CD4-positive, alpha-beta T cell treated with Interleukin-6 at 100 ng/mL for 8 hours (primary cell): ENCODE measurements at regions not wholly inside any gene's neighbourhood (a gene's known extent, or its start where the extent isn't known, plus 50 kb on each side); places are given as distances from the start of the nearest gene placed in this dataset.

ENCODE experiments used
- DNase-seq: peaks from one replicate; pipeline ENCODE4 v3.0.0-alpha.2; 2020; ENCODE audit warnings: mixed read lengths, low spot score

DNA sequence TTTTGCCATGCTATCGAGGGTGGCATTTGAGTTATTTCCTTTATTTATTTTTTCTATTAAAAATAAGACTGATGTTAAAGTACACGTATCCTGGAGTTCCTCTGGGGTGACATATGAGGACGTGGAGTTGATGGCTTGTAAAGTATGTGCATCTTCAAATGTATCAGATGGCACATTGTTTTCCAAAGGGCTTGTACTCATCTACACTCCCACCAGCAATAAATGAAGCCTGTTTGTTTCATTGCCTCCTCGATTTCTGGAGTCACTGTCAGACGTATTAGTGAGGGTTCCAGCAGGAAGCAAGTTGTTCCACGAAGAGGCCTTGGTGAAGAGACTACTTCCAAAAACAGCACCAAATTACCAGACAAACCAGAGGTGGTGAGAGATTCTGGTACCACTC is 423.9 kb downstream of the NPHP4 start:
- DNase-seq: no peak

DNA sequence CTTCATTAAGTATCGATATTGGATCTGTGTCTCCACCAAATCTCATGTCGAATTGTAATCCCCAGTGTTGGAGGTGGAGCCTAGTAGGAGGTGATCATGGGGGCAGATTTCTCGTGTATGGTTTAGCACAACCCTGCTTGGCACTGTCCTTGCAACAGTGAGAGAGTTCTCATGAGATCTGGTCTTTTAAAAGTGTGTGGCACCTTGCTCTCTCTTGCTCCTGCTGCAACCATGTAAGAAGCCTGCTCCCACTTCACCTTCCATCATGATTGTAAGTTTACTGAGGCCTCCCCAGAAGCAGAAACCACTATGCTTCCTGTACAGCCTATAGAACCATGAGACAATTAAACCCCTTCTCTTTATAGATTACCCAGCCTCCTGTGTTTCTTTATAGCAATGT is 424.4 kb downstream of the NPHP4 start:
- no peak for DNase-seq

GRCh38 chr1:5566924-5567323 is 425.3 kb downstream of the NPHP4 start:
- no peak for DNase-seq

- no peak for DNase-seq
Measured at GRCh38 chr1:5565281-5566125, 426.7 kb downstream of the NPHP4 start.

DNA sequence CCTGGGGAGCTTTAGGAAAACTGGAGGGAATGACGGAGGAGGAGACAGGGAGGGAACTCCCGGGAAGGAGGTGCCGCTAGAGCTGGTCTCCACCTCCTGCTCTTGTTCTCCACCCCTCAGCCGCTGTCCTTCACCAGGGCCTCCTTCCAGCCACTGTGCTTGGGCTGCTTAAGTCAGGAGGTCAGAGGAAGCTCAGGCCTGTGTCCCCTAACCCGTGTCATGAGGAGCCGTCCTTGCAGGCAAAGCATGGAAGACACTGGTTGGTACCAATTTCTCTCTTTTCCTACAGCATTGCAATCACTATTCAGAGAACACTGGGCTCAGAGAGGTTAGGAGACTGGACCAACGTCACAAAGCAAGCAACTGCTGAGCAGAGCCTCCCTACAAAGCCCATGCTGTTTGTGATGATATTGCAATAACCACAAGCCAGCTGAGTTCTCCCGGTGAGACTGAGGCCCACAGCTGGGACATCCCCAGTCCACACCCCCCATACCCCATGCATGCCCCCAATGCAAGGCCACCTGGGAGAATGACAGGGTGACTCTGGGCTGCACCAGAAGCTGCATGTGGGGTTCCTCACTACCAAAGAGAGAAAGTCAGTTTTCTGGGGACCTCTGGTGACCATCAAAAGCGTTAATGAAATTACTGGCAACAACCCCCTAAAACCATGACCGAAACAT is 427.5 kb downstream of the NPHP4 start:
- DNase-seq: no peak

DNA sequence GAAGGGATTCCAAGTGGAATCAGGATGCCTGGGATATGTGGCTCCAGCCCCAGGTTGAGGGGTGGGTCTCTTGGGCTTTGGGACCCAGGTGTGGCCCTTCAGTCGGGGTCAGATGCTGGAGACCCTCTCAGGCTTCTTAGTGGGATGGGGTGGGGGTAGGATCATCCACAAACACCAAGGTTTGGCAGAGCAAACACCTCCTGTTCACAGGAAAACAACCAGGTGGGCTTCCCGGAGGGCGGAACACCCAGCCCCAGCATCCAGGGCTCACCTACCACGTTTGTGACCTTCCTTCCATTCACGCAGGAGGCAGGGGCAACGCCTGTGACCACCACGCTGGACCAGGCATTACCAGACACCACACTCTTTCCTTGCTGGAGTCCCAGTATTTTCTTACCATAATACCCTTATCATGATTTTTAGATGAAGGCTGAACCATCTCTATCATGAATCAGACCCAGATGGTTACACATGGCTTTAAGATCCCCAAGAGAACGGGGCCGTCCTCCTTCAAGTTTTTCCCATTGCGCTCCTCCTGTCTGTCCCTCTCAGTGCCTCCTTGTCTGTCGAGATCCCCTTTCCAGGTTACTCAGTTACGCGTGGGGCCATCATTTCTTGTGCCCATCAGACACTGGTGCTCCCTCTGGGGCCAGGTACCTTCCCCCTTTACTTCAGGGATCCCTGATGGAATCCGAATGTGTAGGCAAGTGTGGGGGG is 428.2 kb downstream of the NPHP4 start:
- no peak for DNase-seq

DNA sequence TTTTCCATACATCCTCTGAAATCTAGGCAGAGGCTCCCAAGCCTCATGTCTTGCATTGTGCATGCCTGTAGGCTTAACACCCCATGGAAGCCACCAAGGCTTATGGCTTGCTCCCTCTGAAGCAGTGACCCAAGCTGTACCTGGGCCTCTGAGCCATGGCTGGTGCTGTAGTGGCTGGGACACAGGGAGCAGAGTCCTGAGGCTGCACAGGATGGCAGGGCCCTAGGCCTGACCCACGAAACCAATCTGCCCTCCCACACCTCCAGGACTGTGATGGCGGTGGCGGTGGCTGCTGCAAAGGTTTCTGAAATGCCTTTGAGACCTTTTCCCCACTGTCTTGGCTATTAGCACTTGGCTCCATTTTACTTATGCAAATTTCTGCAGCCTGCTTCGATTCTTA is 429.5 kb downstream of the NPHP4 start:
- no peak for DNase-seq

- no peak for DNase-seq
Measured at GRCh38 chr1:5562331-5562730, 429.9 kb downstream of the NPHP4 start.

GRCh38 chr1:5559078-5559477 is 433.1 kb downstream of the NPHP4 start:
- DNase-seq: no peak

GRCh38 chr1:5555853-5556252 is 436.4 kb downstream of the NPHP4 start:
- no peak for DNase-seq

- no peak for DNase-seq
Measured at GRCh38 chr1:5554784-5555183, 437.4 kb downstream of the NPHP4 start.

GRCh38 chr1:5554111-5554510 is 438.1 kb downstream of the NPHP4 start:
- DNase-seq: no peak

- no peak for DNase-seq
Measured at GRCh38 chr1:5552787-5553484, 439.3 kb downstream of the NPHP4 start.

- DNase-seq: no peak
Measured at GRCh38 chr1:5551274-5551975, 440.8 kb downstream of the NPHP4 start.

GRCh38 chr1:5548266-5548665 is 444.0 kb downstream of the NPHP4 start:
- no peak for DNase-seq

DNA sequence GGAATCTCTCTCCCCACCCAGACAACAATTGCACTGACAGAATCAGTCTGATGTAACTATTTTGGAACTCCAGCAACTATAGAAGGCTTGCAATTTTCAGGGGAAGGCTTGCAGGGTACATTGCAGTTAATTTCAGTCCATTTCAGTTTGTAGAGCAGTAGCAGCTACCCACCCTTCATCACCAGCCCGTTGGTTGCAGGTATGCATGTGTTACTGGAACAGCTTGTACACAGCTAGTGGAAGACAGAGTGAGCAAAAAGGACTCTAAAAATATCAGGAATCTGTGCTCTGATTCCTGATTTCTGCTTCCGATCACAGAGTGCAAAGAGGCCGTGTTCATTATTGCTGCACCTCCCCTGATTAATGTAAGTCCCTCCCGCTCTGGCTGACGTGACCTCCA is 449.0 kb downstream of the NPHP4 start:
- DNase-seq: no peak

DNA sequence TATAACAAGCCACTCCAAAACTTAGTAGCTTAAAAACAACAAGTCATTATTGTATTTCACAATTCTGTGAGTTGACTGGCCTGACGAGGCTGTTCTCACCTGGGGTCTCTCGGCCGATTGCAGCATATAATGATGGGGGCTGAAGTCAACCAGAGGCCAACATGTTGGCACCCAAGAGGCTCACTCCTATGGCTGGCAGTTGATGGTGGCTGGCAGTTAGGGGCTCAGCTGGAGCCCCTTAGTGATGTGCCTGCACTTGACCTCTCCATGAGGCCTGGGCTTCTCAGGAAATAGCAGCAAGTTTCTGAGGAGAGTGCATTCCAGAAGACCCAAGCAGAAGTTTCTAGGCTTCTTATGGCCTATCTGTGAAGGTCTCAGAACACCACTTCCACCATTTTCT is 459.4 kb downstream of the NPHP4 start:
- no peak for DNase-seq

- DNase-seq: no peak
Measured at GRCh38 chr1:5526822-5527551, 465.2 kb downstream of the NPHP4 start.

DNA sequence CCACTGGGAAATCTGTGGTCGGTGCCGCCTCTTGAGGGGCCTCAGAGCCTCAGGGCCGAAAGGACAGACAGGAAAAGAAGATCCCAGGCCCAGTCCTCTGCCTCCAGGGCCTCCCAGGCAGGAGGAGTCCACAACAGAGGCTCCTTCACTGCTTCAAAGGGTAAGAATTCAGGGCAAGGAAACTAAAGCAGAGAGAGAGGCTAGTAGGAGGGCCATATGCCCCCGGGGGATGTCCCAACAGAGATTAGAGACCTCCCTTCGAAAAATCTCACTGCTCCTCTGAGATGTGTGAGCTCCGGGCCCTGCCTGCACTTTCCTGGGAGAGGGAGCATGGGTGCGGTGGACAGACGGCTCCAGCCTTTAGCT is 465.9 kb downstream of the NPHP4 start:
- no peak for DNase-seq

- no peak for DNase-seq
Measured at GRCh38 chr1:5525597-5526384, 466.4 kb downstream of the NPHP4 start.
